Endodermal cell (in vitro differentiated cells): ENCODE measurements at regions not wholly inside any gene's neighbourhood (a gene's known extent, or its start where the extent isn't known, plus 50 kb on each side); places are given as distances from the start of the nearest gene placed in this dataset.

Source experiments
- DNase-seq: peaks from one replicate; pipeline ENCODE4 v3.0.0-alpha.2; 2017
- H3K27ac ChIP-seq: 2 replicates; pipeline ENCODE4 v1.5.1; 2013; ENCODE audit warnings: mild to moderate bottlenecking, low read depth, low read length, moderate library complexity
- H3K27me3 ChIP-seq: 2 replicates; pipeline ENCODE4 v1.6.1; 2013; ENCODE audit warnings: mild to moderate bottlenecking, low read length, moderate library complexity; ENCODE audit not compliant: insufficient read depth, control insufficient read depth, poor library complexity, severe bottlenecking
- H3K36me3 ChIP-seq: 2 replicates; pipeline ENCODE4 v1.7.0; 2013; ENCODE audit warnings: mild to moderate bottlenecking, low read length, moderate library complexity; ENCODE audit not compliant: control insufficient read depth, insufficient read depth
- H3K4me1 ChIP-seq: one replicate; pipeline ENCODE4 v1.7.0; 2013; ENCODE audit warnings: low read length; ENCODE audit not compliant: control insufficient read depth, insufficient read depth
- H3K4me3 ChIP-seq: 2 replicates; pipeline ENCODE4 v1.5.1; 2013; ENCODE audit warnings: mild to moderate bottlenecking, low read length, moderate library complexity
- H3K9ac ChIP-seq: 2 replicates; pipeline ENCODE4 v1.6.1; 2013; ENCODE audit warnings: mild to moderate bottlenecking, low read length, moderate library complexity; ENCODE audit not compliant: poor library complexity, severe bottlenecking; ENCODE audit errors: extremely low read depth
- H3K9me3 ChIP-seq: 2 replicates; pipeline ENCODE4 v1.6.1; 2013; ENCODE audit warnings: mild to moderate bottlenecking, low read length, moderate library complexity; ENCODE audit not compliant: control insufficient read depth
- H3K27ac Mint-ChIP-seq: 2 replicates; pipeline ENCODE4 v1.8.0; 2020; ENCODE audit warnings: mixed read lengths
- H3K27me3 Mint-ChIP-seq: 2 replicates; pipeline ENCODE4 v1.8.0; 2021; ENCODE audit warnings: mild to moderate bottlenecking, mixed read lengths; ENCODE audit not compliant: insufficient read depth
- H3K36me3 Mint-ChIP-seq: 2 replicates; pipeline ENCODE4 v1.8.0; 2020; ENCODE audit warnings: low read depth, mixed read lengths
- H3K4me1 Mint-ChIP-seq: 2 replicates; pipeline ENCODE4 v1.8.0; 2020; ENCODE audit warnings: mixed read lengths
- H3K4me3 Mint-ChIP-seq: 2 replicates; pipeline ENCODE4 v1.8.0; 2020; ENCODE audit warnings: mild to moderate bottlenecking, moderate library complexity, mixed read lengths
- H3K9me3 Mint-ChIP-seq: 2 replicates; pipeline ENCODE4 v1.8.0; 2020; ENCODE audit warnings: mild to moderate bottlenecking, mixed read lengths
- CTCF ChIP-seq: fragments of 200-600 bp; sonication (generic); conservative IDR thresholded peaks from 2 replicates; pipeline ENCODE4 v1.5.0; 2021; ENCODE audit warnings: antibody characterized with exemption, mild to moderate bottlenecking
- WGBS, 2 experiments: methylation state at CpG; one replicate each; pipeline versions ENCODE4 v1.1.5 to v1.1.7; 2013; ENCODE audit warnings: missing lambda C conversion rate in 2 of 2, mixed read lengths in 1 of 2; ENCODE audit not compliant: insufficient coverage in 1 of 2, insufficient read length in 1 of 2; 5-methylcytosine and 5-hydroxymethylcytosine counted together

GRCh38 chr10:3968727-3969126 lies 183.7 kb upstream of the KLF6 start:
- no peaks in the 10 kb centered on the region for H3K9me3 Mint-ChIP-seq
- H3K4me1 Mint-ChIP-seq, result no peaks in the 10 kb centered on the region
- H3K27me3 ChIP-seq, result no peaks in the 10 kb centered on the region
- H3K27me3 Mint-ChIP-seq, result no peaks in the 10 kb centered on the region
- DNase-seq, result no peak
- no peaks in the 10 kb centered on the region for H3K9me3 ChIP-seq
- H3K4me3 Mint-ChIP-seq, result no peak overlapping the region
- no peaks in the 10 kb centered on the region for H3K36me3 ChIP-seq
- 97 to 100% methylated on average over 1 to 6 of the region's 6 CpGs for WGBS, 2 experiments
- no peak overlapping the region for H3K4me3 ChIP-seq
- H3K9ac ChIP-seq, result no peak overlapping the region
- no peaks in the 10 kb centered on the region for H3K36me3 Mint-ChIP-seq
- no peak for TF ChIP-seq CTCF
- H3K4me1 ChIP-seq, result no peaks in the 10 kb centered on the region
- H3K27ac Mint-ChIP-seq, result no peak overlapping the region
- H3K27ac ChIP-seq, result no peak overlapping the region

GRCh38 chr10:3964516-3964915 lies 179.5 kb upstream of the KLF6 start:
- Mint-ChIP-seq H3K9me3 (no peaks in the 10 kb centered on the region), H3K27me3 (no peaks in the 10 kb centered on the region), H3K4me1 (peaks cover 20% of the 10 kb centered on the region), H3K36me3 (no peaks in the 10 kb centered on the region), H3K27ac (no peak overlapping the region), H3K4me3 (no peak overlapping the region)
- no peaks in the 10 kb centered on the region for H3K9me3 ChIP-seq
- no peak overlapping the region for H3K4me3 ChIP-seq
- DNase-seq, result no peak
- H3K36me3 ChIP-seq, result no peaks in the 10 kb centered on the region
- TF ChIP-seq CTCF, result no peak
- no peak overlapping the region for H3K9ac ChIP-seq
- no peak overlapping the region for H3K27ac ChIP-seq
- no peaks in the 10 kb centered on the region for H3K4me1 ChIP-seq
- no peaks in the 10 kb centered on the region for H3K27me3 ChIP-seq
- WGBS, 2 experiments, result 91% methylated on average over 3 of the region's 3 CpGs; no CpG with 5 or more reads in 1 of the 2 experiments

GRCh38 chr10:3963191-3963673 lies 178.2 kb upstream of the KLF6 start:
- no peak for TF ChIP-seq CTCF
- WGBS, 2 experiments, result 87 to 100% methylated on average over 3 to 4 of the region's 4 CpGs
- no peak overlapping the region for H3K27ac ChIP-seq
- Mint-ChIP-seq H3K36me3 (no peaks in the 10 kb centered on the region), H3K27ac (no peak overlapping the region), H3K4me3 (no peak overlapping the region), H3K9me3 (no peaks in the 10 kb centered on the region), H3K4me1 (peaks cover 24% of the 10 kb centered on the region), H3K27me3 (no peaks in the 10 kb centered on the region)
- H3K4me3 ChIP-seq, result no peak overlapping the region
- no peaks in the 10 kb centered on the region for H3K36me3 ChIP-seq
- H3K27me3 ChIP-seq, result no peaks in the 10 kb centered on the region
- H3K9ac ChIP-seq, result no peak overlapping the region
- H3K9me3 ChIP-seq, result no peaks in the 10 kb centered on the region
- H3K4me1 ChIP-seq, result no peaks in the 10 kb centered on the region
- DNase-seq, result no peak
